T-cell (primary cell): ENCODE measurements at regions not wholly inside any gene's neighbourhood (a gene's known extent, or its start where the extent isn't known, plus 50 kb on each side); places are given as distances from the start of the nearest gene placed in this dataset.
A peak's percentile ranks its signal among the peaks of the same experiment; 100 is the strongest.
"Not testable (repeated sequence)": the region's sequence is repeated elsewhere in the genome, so short reads cannot be mapped to it uniquely, and the experiment has no call there.

Source experiments
- ATAC-seq, 4 experiments: fragments of 200-7000 bp in 3 of 4; fragments of 150-1000 bp in 1 of 4; cut with Tn5 transposase; replicated peaks in 1 of 4; 1 replicate in 3 of 4; 2 replicates in 1 of 4; pipeline ENCODE4 v1.10.0; 2021; ENCODE audit warnings: moderate library complexity in 3 of 4, mild to moderate bottlenecking in 2 of 4, moderate number of reproducible peaks in 1 of 4
- CTCF ChIA-PET, 2 donors: fragments of 300-600 bp; sonication (Branson Sonifier 250); formaldehyde crosslinking; loops; one replicate each; lab custom pipeline; 2022; ENCODE audit warnings: antibody characterized with exemption in 2 of 2; lab: Charles Lee
- POLR2A ChIA-PET, 2 donors: fragments of 300-600 bp; sonication (Branson Sonifier 250); formaldehyde crosslinking; loops; one replicate each; lab custom pipeline; 2022; ENCODE audit warnings: antibody characterized with exemption in 2 of 2; lab: Charles Lee
- DNase-seq, 35 experiments: peaks; one replicate each; pipeline versions ENCODE4 v3.0.0 to v3.0.0-alpha.2; 2013 to 2023
- H3K27ac ChIP-seq: one replicate; pipeline ENCODE4 v1.5.1; 2013; ENCODE audit warnings: low read length
- H3K27me3 ChIP-seq, 2 experiments: replicated peaks in 1 of 2; 1 replicate in 1 of 2; 2 replicates in 1 of 2; pipeline versions ENCODE4 v1.6.1 to v1.7.0; 2013; ENCODE audit warnings: low read length in 1 of 2, mixed read lengths in 1 of 2; ENCODE audit not compliant: control insufficient read depth in 2 of 2, insufficient read depth in 2 of 2; ENCODE audit errors: extremely low read depth in 1 of 2
- H3K36me3 ChIP-seq, 2 donors: 1 replicate in 1 of 2; 2 replicates in 1 of 2; pipeline versions ENCODE4 v1.6.1 to v1.7.0; 2013; ENCODE audit warnings: low read length in 1 of 2; ENCODE audit not compliant: control insufficient read depth in 2 of 2, insufficient read depth in 1 of 2; ENCODE audit errors: extremely low read depth in 1 of 2
- H3K4me1 ChIP-seq, 2 experiments: 1 replicate in 1 of 2; 2 replicates in 1 of 2; pipeline versions ENCODE4 v1.6.1 to v1.7.0; 2013; ENCODE audit warnings: low read length in 2 of 2, mixed read lengths in 1 of 2; ENCODE audit not compliant: insufficient read depth in 2 of 2, control insufficient read depth in 1 of 2; ENCODE audit errors: extremely low read depth in 1 of 2
- H3K4me3 ChIP-seq, 2 donors: 1 replicate in 1 of 2; 2 replicates in 1 of 2; pipeline versions ENCODE4 v1.5.1 to v1.7.0; 2013; ENCODE audit warnings: mild to moderate bottlenecking in 2 of 2, low read length in 1 of 2, moderate library complexity in 1 of 2; ENCODE audit not compliant: control insufficient read depth in 1 of 2; ENCODE audit errors: extremely low read depth in 1 of 2
- H3K9me3 ChIP-seq: 2 replicates; pipeline ENCODE4 v1.7.0; 2013
- H3K27ac Mint-ChIP-seq, 2 donors: one replicate each; pipeline ENCODE4 v1.8.0; 2020 to 2021; ENCODE audit warnings: mild to moderate bottlenecking in 2 of 2, mixed read lengths in 2 of 2
- H3K27me3 Mint-ChIP-seq, 2 donors: one replicate each; pipeline ENCODE4 v1.8.0; 2021 to 2022; ENCODE audit warnings: mixed read lengths in 2 of 2
- H3K36me3 Mint-ChIP-seq: one replicate; pipeline ENCODE4 v1.8.0; 2021; ENCODE audit warnings: mixed read lengths
- H3K4me1 Mint-ChIP-seq, 3 donors: one replicate each; pipeline ENCODE4 v1.8.0; 2020 to 2022; ENCODE audit warnings: mixed read lengths in 3 of 3, mild to moderate bottlenecking in 1 of 3
- H3K4me3 Mint-ChIP-seq, 3 donors: one replicate each; pipeline ENCODE4 v1.8.0; 2020 to 2022; ENCODE audit warnings: mild to moderate bottlenecking in 3 of 3, mixed read lengths in 3 of 3, moderate library complexity in 3 of 3
- H3K9me3 Mint-ChIP-seq, 3 donors: one replicate each; pipeline ENCODE4 v1.8.0; 2020 to 2022; ENCODE audit warnings: mixed read lengths in 3 of 3
- WGBS: methylation state at CpG from one replicate; pipeline ENCODE4 v1.1.5; 2013; ENCODE audit warnings: missing lambda C conversion rate; ENCODE audit not compliant: insufficient coverage; 5-methylcytosine and 5-hydroxymethylcytosine counted together

DNA sequence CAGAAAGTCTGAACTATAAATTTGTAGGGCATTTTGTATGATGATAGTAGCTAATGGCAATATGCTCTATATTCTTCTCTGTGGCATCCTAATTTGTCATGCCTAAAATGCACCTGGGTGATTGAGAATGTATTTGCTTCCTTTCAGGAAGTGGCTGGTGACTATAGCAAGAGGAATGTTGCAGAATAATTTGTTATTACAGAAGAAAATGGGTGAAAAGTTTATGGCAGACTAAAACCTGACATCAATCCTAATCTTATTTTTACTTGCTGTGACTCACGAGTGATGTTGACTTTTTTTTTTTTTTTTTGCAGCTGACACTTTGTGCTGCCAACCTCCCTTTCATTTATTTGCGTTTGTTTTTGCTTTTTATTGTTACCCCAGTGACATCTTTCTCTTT, 141.1 kb downstream of the MSL3 start:
- DNase-seq (no peak), ATAC-seq (no peak)
- Histone ChIP-seq H3K27ac (no peak overlapping the region), H3K9me3 (no peaks in the 10 kb centered on the region), H3K27me3 (no peaks in the 10 kb centered on the region), H3K4me1 (no peaks in the 10 kb centered on the region), H3K4me3 (no peak overlapping the region), H3K36me3 (no peaks in the 10 kb centered on the region)
- POLR2A ChIA-PET: interaction anchor here in 1 of 2 donors (0.5 to 0.6 kb wide), 2 partner anchors 112 to 1819 kb away, joined by 3 to 4 read pairs; no protein-coding TSS in a partner anchor
- CTCF ChIA-PET: no interaction called here
- Mint-ChIP-seq H3K27me3 (peaks cover 3 to 4% of the 10 kb centered on the region in 2 donors), H3K9me3 (no peaks in the 10 kb centered on the region), H3K4me1 (no peaks in the 10 kb centered on the region), H3K27ac (no peak overlapping the region), H3K36me3 (no peaks in the 10 kb centered on the region), H3K4me3 (no peak overlapping the region)
- WGBS: no CpG with 5 or more reads among the region's 2 CpGs

DNA sequence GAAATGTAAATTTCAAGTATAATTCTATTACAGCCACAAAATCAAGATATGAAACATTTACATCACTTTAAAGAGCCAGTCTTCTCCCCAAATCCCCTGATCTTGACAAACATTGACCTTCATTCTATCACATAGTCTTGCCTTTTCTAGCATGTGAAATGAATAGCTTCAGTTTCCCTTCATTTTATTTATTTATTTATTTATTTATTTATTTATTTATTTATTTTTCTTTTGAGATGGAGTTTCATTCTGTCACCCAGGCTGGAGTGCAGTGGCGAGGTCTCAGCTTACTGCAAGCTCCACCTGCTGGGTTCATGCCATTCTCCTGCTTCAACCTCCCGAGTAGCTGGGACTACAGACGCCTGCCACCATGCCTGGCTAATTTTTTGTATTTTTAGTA, 147.9 kb downstream of the MSL3 start:
- H3K36me3 ChIP-seq, H3K27ac Mint-ChIP-seq, ATAC-seq, H3K4me1 ChIP-seq, H3K4me1 Mint-ChIP-seq, H3K4me3 Mint-ChIP-seq, H3K9me3 Mint-ChIP-seq, H3K27me3 Mint-ChIP-seq, H3K36me3 Mint-ChIP-seq, H3K27ac ChIP-seq, H3K9me3 ChIP-seq, H3K4me3 ChIP-seq, POLR2A ChIA-PET, DNase-seq, H3K27me3 ChIP-seq: not testable (repeated sequence)
- CTCF ChIA-PET: interaction anchor here in 1 of 2 donors (0.5 kb wide), 1 partner anchor 657 kb away, joined by 5 read pairs; no protein-coding TSS in a partner anchor
- WGBS: no CpG with 5 or more reads among the region's 3 CpGs

DNA sequence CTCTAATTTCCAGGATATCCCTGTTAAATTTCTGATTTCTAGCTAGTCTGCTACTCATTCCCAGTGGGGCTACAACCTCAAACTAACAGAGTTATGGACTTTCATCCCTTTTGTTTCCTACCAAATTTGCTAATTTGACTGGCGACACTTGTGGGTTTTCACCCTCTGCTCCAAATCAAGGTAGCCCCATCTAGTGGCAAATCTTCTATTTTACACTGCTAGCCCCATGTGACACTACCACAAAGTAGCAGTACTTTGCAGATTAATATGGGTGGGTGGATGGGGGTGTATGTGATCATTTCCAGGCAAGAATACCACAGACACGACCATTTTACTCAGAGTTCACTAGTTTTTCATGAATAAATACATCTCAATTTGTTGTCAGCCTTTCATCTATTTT, 150.3 kb downstream of the MSL3 start:
- no peaks in the 10 kb centered on the region for H3K36me3 ChIP-seq
- Mint-ChIP-seq H3K4me3 (no peak overlapping the region), H3K4me1 (peaks cover 0 to 6% (median 0%) of the 10 kb centered on the region in 3 donors), H3K27ac (no peak overlapping the region), H3K36me3 (no peaks in the 10 kb centered on the region), H3K27me3 (peaks cover 5 to 13% of the 10 kb centered on the region in 2 donors), H3K9me3 (peaks cover 4 to 5% (median 4%) of the 10 kb centered on the region in 3 donors)
- H3K27ac ChIP-seq: no peak overlapping the region
- DNase-seq: peak in 12 of 35 experiments; percentile 0 to 46 (median 2)
- ChIA-PET POLR2A (no interaction called here), CTCF (interaction anchor here in 1 of 2 donors (0.7 to 0.9 kb wide), 2 partner anchors 13 to 193 kb away, joined by 3 read pairs; no protein-coding TSS in a partner anchor)
- no peak overlapping the region for H3K4me3 ChIP-seq
- peaks cover 0 to 2% of the 10 kb centered on the region in 2 experiments for H3K27me3 ChIP-seq
- no peaks in the 10 kb centered on the region for H3K9me3 ChIP-seq
- WGBS: no CpG with 5 or more reads among the region's 2 CpGs
- peak in 1 of 4 experiments; percentile 71 for ATAC-seq
- H3K4me1 ChIP-seq: no peaks in the 10 kb centered on the region

DNA sequence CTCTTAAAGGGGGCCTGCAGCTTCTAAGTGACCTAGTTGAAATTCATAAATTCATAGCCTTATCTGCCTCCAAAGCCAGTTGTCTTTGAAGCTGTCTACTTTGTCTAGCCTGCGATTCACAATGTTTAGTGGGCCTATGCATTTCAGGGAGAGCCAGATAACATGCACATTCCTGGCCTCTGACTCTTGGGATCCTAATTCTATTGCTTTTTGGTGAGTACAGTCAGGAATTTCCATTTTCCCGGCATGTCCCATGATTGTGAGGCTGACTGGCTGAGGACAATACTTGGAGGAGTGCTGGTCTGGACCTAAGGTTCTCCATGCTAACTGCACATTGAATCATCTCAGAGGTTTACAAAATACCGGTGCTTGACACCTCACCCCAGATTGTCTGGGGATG, 155.0 kb downstream of the MSL3 start:
- CTCF ChIA-PET: no interaction called here
- H3K4me1 Mint-ChIP-seq: peaks cover 0 to 4% (median 0%) of the 10 kb centered on the region in 3 donors
- peaks cover 7 to 26% of the 10 kb centered on the region in 2 donors for H3K27me3 Mint-ChIP-seq
- H3K4me3 ChIP-seq: no peak overlapping the region
- H3K9me3 ChIP-seq: no peaks in the 10 kb centered on the region
- POLR2A ChIA-PET: no interaction called here
- DNase-seq (no peak), ATAC-seq (no peak)
- no peak overlapping the region for H3K27ac ChIP-seq
- no peaks in the 10 kb centered on the region for H3K36me3 ChIP-seq
- no peaks in the 10 kb centered on the region for H3K36me3 Mint-ChIP-seq
- H3K4me3 Mint-ChIP-seq: no peak overlapping the region
- H3K9me3 Mint-ChIP-seq: peaks cover 0 to under 1% (median 0%) of the 10 kb centered on the region in 3 donors
- H3K4me1 ChIP-seq: no peaks in the 10 kb centered on the region
- peaks cover 0 to 2% of the 10 kb centered on the region in 2 experiments for H3K27me3 ChIP-seq
- no peak overlapping the region for H3K27ac Mint-ChIP-seq
- WGBS: 100% methylated on average over 1 of the region's 3 CpGs

DNA sequence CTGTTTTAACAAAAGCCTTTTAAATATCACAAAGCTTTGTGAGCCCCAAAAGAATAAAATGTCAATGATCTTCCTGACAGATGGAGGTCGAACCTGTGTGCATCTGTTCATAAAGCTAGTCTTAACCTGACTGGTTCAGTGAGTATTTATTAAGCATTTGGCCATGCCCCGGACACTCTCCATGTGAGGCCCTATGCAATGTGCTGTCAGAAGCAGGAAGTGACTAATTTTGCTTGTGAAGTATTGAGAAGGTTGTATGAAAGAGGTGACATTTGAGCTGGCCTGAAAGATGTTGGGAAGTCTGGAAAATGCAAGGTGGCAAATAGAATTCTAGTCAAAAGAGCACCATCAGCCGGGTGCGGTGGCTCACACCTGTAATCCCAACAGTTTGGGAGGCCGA, 171.4 kb downstream of the MSL3 start:
- ChIA-PET POLR2A (no interaction called here), CTCF (no interaction called here)
- Mint-ChIP-seq H3K9me3 (peaks cover 3 to 18% (median 11%) of the 10 kb centered on the region in 3 donors), H3K36me3 (no peaks in the 10 kb centered on the region), H3K4me3 (no peak overlapping the region), H3K27ac (no peak overlapping the region), H3K4me1 (no peaks in the 10 kb centered on the region), H3K27me3 (peaks cover 0 to 14% of the 10 kb centered on the region in 2 donors)
- no peaks in the 10 kb centered on the region for H3K4me1 ChIP-seq
- no peak overlapping the region for H3K27ac ChIP-seq
- no peak overlapping the region for H3K4me3 ChIP-seq
- ATAC-seq (no peak), DNase-seq (no peak)
- WGBS: 54% methylated on average over 4 of the region's 5 CpGs
- H3K9me3 ChIP-seq: no peaks in the 10 kb centered on the region
- no peaks in the 10 kb centered on the region for H3K27me3 ChIP-seq
- no peaks in the 10 kb centered on the region for H3K36me3 ChIP-seq

DNA sequence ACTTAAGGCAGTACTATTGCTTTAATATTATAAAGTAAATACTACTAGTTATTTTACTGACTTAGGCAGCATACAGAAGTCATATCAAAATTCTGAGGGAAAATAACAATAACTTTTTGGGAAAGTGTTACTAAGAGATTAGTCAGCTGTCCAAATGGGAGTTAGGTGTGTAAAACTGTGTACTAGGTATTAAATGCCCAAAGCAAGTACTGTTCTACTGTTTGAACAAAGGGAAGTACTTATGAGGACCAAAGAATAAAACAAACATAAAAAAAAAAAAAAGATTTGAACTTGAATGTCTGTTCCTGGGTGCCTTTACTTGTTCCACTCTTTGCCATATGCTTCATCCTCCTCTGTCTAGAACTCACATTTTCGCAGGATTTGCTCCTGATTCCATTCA, 174.4 kb downstream of the MSL3 start:
- peaks cover 3 to 12% (median 7%) of the 10 kb centered on the region in 3 donors for H3K9me3 Mint-ChIP-seq
- Histone ChIP-seq H3K4me1 (no peaks in the 10 kb centered on the region), H3K36me3 (no peaks in the 10 kb centered on the region), H3K27me3 (no peaks in the 10 kb centered on the region), H3K4me3 (no peak overlapping the region), H3K9me3 (no peaks in the 10 kb centered on the region), H3K27ac (no peak overlapping the region)
- CTCF ChIA-PET: no interaction called here
- peaks cover 0 to 9% of the 10 kb centered on the region in 2 donors for H3K27me3 Mint-ChIP-seq
- POLR2A ChIA-PET: no interaction called here
- H3K4me1 Mint-ChIP-seq: no peaks in the 10 kb centered on the region
- WGBS: 50% methylated on average over 1 of the region's 1 CpG
- H3K36me3 Mint-ChIP-seq: no peaks in the 10 kb centered on the region
- H3K27ac Mint-ChIP-seq: no peak overlapping the region
- DNase-seq (no peak), ATAC-seq (no peak)
- H3K4me3 Mint-ChIP-seq: no peak overlapping the region

DNA sequence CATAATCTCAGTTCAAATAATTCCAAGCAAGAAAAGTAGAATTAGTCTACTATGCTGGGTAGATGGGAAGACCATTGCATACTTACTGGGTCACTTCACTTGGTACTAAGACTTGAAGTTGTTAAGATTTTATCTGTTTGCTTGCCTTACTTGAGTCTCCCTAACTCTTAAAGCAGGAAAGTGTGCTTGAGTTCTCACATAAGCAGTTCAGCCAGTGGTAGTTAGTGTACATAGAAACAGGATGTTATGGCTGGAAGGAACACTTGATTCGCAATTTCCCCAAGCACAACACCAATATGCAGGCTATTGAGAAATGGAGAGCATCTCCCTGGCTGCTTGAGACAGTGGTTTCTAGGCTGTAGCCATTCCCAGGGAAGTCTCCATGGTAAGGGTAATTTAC, 176.1 kb downstream of the MSL3 start:
- H3K27me3 Mint-ChIP-seq: peaks cover 0 to 5% of the 10 kb centered on the region in 2 donors
- no peak overlapping the region for H3K27ac Mint-ChIP-seq
- ChIA-PET CTCF (no interaction called here), POLR2A (no interaction called here)
- no peak for DNase-seq
- H3K36me3 ChIP-seq: no peaks in the 10 kb centered on the region
- H3K4me1 Mint-ChIP-seq: no peaks in the 10 kb centered on the region
- H3K4me3 ChIP-seq: no peak overlapping the region
- no peak for ATAC-seq
- no peaks in the 10 kb centered on the region for H3K36me3 Mint-ChIP-seq
- H3K27ac ChIP-seq: no peak overlapping the region
- H3K27me3 ChIP-seq: no peaks in the 10 kb centered on the region
- H3K4me3 Mint-ChIP-seq: no peak overlapping the region
- no peaks in the 10 kb centered on the region for H3K4me1 ChIP-seq
- no peaks in the 10 kb centered on the region for H3K9me3 ChIP-seq
- no CpG with 5 or more reads among the region's 1 CpG for WGBS
- peaks cover 0 to 4% (median 3%) of the 10 kb centered on the region in 3 donors for H3K9me3 Mint-ChIP-seq
